Esophagus squamous epithelium (tissue), 4 donors: ENCODE measurements at regions not wholly inside any gene's neighbourhood (a gene's known extent, or its start where the extent isn't known, plus 50 kb on each side); places are given as distances from the start of the nearest gene placed in this dataset.

ENCODE experiments used
- POLR2A ChIP-seq, 4 donors: fragments of 450-650 bp; IDR thresholded peaks; one replicate each; pipeline ENCODE4 v1.6.1; 2017; ENCODE audit warnings: antibody characterized with exemption in 4 of 4, mild to moderate bottlenecking in 4 of 4, moderate library complexity in 3 of 4
- TF ChIP-seq, protein P1 (sequence below), 6 experiments: fragments of 450-650 bp in 4 of 6; fragments of 200-600 bp in 2 of 6; sonication (generic) in 2 of 6; IDR thresholded peaks; one replicate each; pipeline ENCODE4 v1.5.1; 2016 to 2019; ENCODE audit warnings: antibody characterized with exemption in 6 of 6, mild to moderate bottlenecking in 4 of 6, moderate library complexity in 4 of 6

DNA sequence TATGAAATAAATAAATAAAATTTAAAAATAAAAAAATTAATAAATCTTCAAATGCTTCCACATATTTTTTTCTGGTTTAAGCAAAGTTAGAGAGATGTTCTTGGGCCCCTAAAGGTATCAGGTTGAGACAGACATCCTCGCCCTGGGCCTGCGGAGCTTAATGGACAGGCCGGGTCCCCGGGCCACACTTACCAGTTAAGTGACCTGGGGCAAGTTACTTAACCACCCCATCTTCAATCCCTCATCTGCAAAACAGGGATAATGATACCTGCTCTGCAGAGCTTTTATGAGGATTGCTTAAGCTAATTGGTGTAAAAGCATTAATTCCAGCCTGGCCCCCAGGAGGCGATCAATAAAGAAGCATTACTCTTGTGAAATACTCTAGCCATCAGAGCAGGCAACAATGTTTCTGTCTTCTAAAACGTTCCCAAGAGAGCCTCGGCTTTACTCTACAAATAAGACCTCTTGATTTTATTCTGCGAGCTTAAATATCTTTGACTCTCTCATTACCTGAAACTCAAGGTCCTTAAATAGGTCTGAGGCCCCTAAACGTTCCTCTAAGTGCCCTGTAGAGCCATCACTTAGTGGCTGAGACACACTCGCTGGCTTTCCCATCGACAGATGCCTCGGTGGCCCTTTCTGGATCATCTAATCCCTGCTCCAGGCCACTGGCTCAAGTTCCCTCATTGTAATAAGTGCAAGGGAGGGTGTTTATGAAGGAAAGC is 81.1 kb upstream of the DIO3 start:
- TF ChIP-seq, protein P1, sequence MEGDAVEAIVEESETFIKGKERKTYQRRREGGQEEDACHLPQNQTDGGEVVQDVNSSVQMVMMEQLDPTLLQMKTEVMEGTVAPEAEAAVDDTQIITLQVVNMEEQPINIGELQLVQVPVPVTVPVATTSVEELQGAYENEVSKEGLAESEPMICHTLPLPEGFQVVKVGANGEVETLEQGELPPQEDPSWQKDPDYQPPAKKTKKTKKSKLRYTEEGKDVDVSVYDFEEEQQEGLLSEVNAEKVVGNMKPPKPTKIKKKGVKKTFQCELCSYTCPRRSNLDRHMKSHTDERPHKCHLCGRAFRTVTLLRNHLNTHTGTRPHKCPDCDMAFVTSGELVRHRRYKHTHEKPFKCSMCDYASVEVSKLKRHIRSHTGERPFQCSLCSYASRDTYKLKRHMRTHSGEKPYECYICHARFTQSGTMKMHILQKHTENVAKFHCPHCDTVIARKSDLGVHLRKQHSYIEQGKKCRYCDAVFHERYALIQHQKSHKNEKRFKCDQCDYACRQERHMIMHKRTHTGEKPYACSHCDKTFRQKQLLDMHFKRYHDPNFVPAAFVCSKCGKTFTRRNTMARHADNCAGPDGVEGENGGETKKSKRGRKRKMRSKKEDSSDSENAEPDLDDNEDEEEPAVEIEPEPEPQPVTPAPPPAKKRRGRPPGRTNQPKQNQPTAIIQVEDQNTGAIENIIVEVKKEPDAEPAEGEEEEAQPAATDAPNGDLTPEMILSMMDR (IDR thresholded peaks at IDR 0.05) = no peak
- no peak for TF ChIP-seq POLR2A (IDR thresholded peaks at IDR 0.05)
